Lung (tissue), 11 donors: ENCODE measurements at regions not wholly inside any gene's neighbourhood (a gene's known extent, or its start where the extent isn't known, plus 50 kb on each side); places are given as distances from the start of the nearest gene placed in this dataset.

Experiments used
- ATAC-seq: fragments of 200-7000 bp; cut with Tn5 transposase; one replicate; pipeline ENCODE4 v1.9.1; 2020; ENCODE audit warnings: moderate number of reproducible peaks; ENCODE audit not compliant: insufficient read depth, low FRiP score
- DNase-seq, 3 donors: peaks; one replicate each; pipeline ENCODE4 v3.0.0-alpha.2; 2013 to 2017
- H3K27ac ChIP-seq, 2 donors: one replicate each; pipeline ENCODE4 v1.5.1; 2013; ENCODE audit warnings: mild to moderate bottlenecking in 2 of 2, moderate library complexity in 2 of 2, control low read depth in 1 of 2, inconsistent platforms in 1 of 2, low read depth in 1 of 2, low read length in 1 of 2
- H3K27me3 ChIP-seq, 3 donors: one replicate each; pipeline ENCODE4 v1.5.1; 2013; ENCODE audit warnings: low read length in 2 of 3; ENCODE audit not compliant: control insufficient read depth in 3 of 3, insufficient read depth in 3 of 3
- H3K36me3 ChIP-seq, 4 donors: one replicate each; pipeline ENCODE4 v1.5.1; 2013; ENCODE audit warnings: low read length in 4 of 4, mild to moderate bottlenecking in 1 of 4, moderate library complexity in 1 of 4; ENCODE audit not compliant: control insufficient read depth in 4 of 4, insufficient read depth in 4 of 4
- H3K4me1 ChIP-seq, 5 donors: one replicate each; pipeline ENCODE4 v1.5.1; 2013; ENCODE audit warnings: low read length in 5 of 5, mild to moderate bottlenecking in 2 of 5, moderate library complexity in 1 of 5; ENCODE audit not compliant: control insufficient read depth in 5 of 5, insufficient read depth in 5 of 5
- H3K4me3 ChIP-seq: one replicate; pipeline ENCODE4 v1.5.1; 2013; ENCODE audit warnings: mild to moderate bottlenecking, control low read depth, moderate library complexity
- H3K9ac ChIP-seq, 2 donors: one replicate each; pipeline ENCODE4 v1.5.1; 2013; ENCODE audit warnings: low read length in 2 of 2, control low read depth in 1 of 2; ENCODE audit not compliant: insufficient read depth in 1 of 2
- H3K9me3 ChIP-seq, 4 donors: one replicate each; pipeline ENCODE4 v1.5.1; 2013; ENCODE audit warnings: low read length in 3 of 4, mild to moderate bottlenecking in 1 of 4, moderate library complexity in 1 of 4; ENCODE audit not compliant: control insufficient read depth in 4 of 4, insufficient read depth in 3 of 4
- WGBS, 2 donors: extraction: QIAGEN DNeasy Blood & Tissue Kit; methylation state at CpG; one replicate each; pipeline ENCODE4 v1.1.7; 2013; 5-methylcytosine and 5-hydroxymethylcytosine counted together
- TF ChIP-seq, protein P1 (sequence below): IDR thresholded peaks from 2 replicates; pipeline ENCODE4 v1.5.1; 2012; ENCODE audit warnings: mild to moderate bottlenecking; ENCODE audit errors: control extremely low read depth, extremely low read depth
- donor health status: control.
- donor health status: control.
- donor health status: Bipolar disorder and iron deficiency.
- donor health status: healthy.
- donor health status: DM: yes; HTN: yes; CAD: no.

DNA sequence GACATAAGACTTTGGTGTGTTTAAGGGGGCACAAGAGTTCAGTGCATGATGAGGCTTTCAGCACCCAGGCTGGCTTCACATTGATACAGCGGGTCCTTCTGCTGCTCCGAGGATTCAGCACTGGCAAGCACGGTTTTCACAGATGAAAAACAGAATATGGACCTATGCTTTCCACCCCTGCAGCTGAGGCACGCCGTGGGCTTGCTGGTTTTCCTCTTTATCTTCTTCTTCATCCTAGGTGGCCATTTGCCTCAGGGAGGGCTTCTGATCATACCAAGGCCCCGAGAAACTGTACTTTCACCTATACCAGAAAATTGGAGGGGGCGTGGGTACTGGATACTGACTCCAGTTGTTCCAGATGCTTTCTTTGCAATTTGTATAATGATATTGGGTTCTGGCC is 277.1 kb upstream of the ZNF32 start:
- H3K4me3 ChIP-seq, result no peak overlapping the region
- ATAC-seq (no peak), DNase-seq (no peak)
- TF ChIP-seq, protein P1, sequence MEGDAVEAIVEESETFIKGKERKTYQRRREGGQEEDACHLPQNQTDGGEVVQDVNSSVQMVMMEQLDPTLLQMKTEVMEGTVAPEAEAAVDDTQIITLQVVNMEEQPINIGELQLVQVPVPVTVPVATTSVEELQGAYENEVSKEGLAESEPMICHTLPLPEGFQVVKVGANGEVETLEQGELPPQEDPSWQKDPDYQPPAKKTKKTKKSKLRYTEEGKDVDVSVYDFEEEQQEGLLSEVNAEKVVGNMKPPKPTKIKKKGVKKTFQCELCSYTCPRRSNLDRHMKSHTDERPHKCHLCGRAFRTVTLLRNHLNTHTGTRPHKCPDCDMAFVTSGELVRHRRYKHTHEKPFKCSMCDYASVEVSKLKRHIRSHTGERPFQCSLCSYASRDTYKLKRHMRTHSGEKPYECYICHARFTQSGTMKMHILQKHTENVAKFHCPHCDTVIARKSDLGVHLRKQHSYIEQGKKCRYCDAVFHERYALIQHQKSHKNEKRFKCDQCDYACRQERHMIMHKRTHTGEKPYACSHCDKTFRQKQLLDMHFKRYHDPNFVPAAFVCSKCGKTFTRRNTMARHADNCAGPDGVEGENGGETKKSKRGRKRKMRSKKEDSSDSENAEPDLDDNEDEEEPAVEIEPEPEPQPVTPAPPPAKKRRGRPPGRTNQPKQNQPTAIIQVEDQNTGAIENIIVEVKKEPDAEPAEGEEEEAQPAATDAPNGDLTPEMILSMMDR, result no peak
- H3K36me3 ChIP-seq, result no peaks in the 10 kb centered on the region
- peaks cover 0 to 3% (median under 1%) of the 10 kb centered on the region in 4 donors for H3K9me3 ChIP-seq
- H3K27ac ChIP-seq, result no peak overlapping the region
- 93% methylated on average over 7 of the region's 7 CpGs for WGBS, 2 donors
- H3K27me3 ChIP-seq, result no peaks in the 10 kb centered on the region
- peaks cover 0 to 2% (median 0%) of the 10 kb centered on the region in 5 donors for H3K4me1 ChIP-seq
- no peak overlapping the region for H3K9ac ChIP-seq

DNA sequence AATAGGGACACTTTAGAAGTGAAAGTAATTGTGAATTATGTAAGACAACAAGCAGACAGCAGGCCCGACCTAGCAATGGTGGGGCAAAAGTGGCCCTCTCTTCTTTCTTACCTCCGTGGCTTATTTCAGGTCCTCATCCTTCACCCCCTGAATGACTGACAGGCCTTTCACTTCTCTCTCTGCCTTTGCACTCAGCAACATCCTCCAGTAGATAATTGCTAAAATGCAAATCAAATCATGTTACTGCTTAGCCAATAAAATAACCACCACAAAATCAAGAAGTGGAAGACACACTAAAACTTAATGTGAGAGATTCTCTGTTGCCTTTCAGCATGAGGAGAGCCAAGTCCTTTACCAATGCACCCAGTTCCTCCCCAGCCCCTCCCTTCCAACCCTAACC is 274.6 kb upstream of the ZNF32 start:
- TF ChIP-seq, protein P1, result no peak
- DNase-seq (no peak), ATAC-seq (no peak)
- Histone ChIP-seq H3K27ac (no peak overlapping the region), H3K36me3 (no peaks in the 10 kb centered on the region), H3K4me1 (peaks cover 0 to 2% (median 0%) of the 10 kb centered on the region in 5 donors), H3K9me3 (peaks cover 0 to 4% (median 1%) of the 10 kb centered on the region in 4 donors), H3K9ac (peak overlapping the region in 1 of 2 donors; percentile 13), H3K4me3 (no peak overlapping the region), H3K27me3 (no peaks in the 10 kb centered on the region)
- WGBS, 2 donors, result 44 to 62% methylated on average over 2 of the region's 2 CpGs

DNA sequence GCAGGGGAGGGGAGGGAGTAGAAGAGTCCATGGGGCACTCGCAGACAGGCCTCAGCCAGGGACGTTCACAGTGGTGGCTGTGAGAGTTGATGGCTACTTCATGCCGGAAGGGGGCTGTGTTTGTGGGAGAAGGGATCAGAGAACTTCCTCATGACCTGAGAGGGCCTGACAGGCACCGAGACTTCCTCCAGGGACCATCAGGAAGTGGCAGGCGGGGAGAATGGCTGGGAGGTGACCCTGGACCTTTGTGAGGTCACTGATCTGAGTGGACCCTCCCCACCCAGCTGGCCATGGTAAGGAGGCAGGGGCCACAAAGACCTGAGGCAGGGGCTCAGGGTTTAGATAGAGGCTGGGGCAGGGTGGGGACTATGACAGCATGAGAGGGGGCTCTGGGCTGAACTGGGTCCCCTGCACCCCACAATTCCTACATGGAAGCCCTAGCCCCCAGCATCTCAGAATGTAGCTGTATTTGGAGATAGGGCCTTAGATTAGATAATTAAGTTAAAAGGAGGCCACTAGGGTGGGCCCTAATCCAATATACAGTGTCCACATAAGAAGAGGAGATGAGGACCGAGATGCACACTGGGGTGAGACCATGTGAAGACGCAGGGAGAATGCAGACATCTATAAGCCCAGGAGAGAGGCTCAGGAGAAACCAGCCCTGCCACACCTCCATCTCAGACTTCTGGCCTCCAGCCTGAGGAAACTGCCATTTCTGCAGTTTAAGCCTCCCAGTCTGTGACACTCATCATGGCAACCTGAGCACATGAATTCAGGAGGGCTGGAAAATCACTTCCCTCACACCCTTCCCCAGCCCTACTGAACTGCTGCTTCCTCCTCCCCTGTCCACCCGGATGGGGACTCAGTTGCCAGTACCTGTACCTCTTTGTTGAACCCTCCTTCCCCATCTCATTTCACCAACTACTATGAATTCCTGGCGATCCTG is 273.9 kb upstream of the ZNF32 start:
- TF ChIP-seq, protein P1, result no peak
- H3K27ac ChIP-seq, result no peak overlapping the region
- no peaks in the 10 kb centered on the region for H3K27me3 ChIP-seq
- H3K36me3 ChIP-seq, result no peaks in the 10 kb centered on the region
- H3K4me1 ChIP-seq, result peaks cover 0 to 2% (median 0%) of the 10 kb centered on the region in 5 donors
- peak in 2 of 3 donors; percentile 40 to 69 for DNase-seq
- peaks cover 0 to 4% (median 1%) of the 10 kb centered on the region in 4 donors for H3K9me3 ChIP-seq
- H3K9ac ChIP-seq, result no peak overlapping the region
- ATAC-seq, result no peak
- WGBS, 2 donors, result 64 to 67% methylated on average over 9 of the region's 9 CpGs
- H3K4me3 ChIP-seq, result no peak overlapping the region
